ENCODE measurements at regions not wholly inside any gene's neighbourhood (a gene's known extent, or its start where the extent isn't known, plus 50 kb on each side); places are given as distances from the start of the nearest gene placed in this dataset.

DNA sequence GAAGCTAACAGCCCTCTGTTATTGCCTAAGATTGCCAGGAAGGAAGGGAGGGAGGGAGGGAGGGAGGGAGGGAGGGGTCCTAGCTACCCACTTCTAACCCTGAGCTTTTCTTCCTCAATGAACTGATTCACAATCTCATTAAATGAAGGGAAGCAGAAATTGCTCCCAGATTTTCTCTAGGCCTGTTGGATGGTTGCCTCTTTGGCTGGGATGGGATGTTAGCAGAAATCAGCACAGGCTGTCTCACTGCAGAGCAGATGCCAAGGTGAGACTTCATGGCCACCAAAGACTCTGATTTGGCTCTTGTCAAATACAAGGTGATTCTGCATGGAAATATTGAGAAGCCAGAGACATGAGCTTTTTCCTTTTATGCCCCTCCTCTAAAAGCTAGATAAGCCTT, 578.6 kb downstream of the ACTL7B start (continued):
- TF ChIP-seq, protein P1, sequence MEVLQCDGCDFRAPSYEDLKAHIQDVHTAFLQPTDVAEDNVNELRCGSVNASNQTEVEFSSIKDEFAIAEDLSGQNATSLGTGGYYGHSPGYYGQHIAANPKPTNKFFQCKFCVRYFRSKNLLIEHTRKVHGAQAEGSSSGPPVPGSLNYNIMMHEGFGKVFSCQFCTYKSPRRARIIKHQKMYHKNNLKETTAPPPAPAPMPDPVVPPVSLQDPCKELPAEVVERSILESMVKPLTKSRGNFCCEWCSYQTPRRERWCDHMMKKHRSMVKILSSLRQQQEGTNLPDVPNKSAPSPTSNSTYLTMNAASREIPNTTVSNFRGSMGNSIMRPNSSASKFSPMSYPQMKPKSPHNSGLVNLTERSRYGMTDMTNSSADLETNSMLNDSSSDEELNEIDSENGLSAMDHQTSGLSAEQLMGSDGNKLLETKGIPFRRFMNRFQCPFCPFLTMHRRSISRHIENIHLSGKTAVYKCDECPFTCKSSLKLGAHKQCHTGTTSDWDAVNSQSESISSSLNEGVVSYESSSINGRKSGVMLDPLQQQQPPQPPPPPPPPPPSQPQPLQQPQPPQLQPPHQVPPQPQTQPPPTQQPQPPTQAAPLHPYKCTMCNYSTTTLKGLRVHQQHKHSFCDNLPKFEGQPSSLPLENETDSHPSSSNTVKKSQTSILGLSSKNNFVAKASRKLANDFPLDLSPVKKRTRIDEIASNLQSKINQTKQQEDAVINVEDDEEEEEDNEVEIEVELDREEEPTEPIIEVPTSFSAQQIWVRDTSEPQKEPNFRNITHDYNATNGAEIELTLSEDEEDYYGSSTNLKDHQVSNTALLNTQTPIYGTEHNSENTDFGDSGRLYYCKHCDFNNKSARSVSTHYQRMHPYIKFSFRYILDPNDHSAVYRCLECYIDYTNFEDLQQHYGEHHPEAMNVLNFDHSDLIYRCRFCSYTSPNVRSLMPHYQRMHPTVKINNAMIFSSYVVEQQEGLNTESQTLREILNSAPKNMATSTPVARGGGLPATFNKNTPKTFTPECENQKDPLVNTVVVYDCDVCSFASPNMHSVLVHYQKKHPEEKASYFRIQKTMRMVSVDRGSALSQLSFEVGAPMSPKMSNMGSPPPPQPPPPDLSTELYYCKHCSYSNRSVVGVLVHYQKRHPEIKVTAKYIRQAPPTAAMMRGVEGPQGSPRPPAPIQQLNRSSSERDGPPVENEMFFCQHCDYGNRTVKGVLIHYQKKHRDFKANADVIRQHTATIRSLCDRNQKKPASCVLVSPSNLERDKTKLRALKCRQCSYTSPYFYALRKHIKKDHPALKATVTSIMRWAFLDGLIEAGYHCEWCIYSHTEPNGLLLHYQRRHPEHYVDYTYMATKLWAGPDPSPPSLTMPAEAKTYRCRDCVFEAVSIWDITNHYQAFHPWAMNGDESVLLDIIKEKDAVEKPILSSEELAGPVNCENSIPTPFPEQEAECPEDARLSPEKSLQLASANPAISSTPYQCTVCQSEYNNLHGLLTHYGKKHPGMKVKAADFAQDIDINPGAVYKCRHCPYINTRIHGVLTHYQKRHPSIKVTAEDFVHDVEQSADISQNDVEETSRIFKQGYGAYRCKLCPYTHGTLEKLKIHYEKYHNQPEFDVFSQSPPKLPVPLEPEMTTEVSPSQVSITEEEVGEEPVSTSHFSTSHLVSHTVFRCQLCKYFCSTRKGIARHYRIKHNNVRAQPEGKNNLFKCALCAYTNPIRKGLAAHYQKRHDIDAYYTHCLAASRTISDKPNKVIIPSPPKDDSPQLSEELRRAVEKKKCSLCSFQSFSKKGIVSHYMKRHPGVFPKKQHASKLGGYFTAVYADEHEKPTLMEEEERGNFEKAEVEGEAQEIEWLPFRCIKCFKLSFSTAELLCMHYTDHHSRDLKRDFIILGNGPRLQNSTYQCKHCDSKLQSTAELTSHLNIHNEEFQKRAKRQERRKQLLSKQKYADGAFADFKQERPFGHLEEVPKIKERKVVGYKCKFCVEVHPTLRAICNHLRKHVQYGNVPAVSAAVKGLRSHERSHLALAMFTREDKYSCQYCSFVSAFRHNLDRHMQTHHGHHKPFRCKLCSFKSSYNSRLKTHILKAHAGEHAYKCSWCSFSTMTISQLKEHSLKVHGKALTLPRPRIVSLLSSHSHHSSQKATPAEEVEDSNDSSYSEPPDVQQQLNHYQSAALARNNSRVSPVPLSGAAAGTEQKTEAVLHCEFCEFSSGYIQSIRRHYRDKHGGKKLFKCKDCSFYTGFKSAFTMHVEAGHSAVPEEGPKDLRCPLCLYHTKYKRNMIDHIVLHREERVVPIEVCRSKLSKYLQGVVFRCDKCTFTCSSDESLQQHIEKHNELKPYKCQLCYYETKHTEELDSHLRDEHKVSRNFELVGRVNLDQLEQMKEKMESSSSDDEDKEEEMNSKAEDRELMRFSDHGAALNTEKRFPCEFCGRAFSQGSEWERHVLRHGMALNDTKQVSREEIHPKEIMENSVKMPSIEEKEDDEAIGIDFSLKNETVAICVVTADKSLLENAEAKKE (CRISPR knock-in tag; IDR thresholded peaks at IDR 0.05): no peak
- TF ChIP-seq ZNF114 (CRISPR knock-in tag; IDR thresholded peaks at IDR 0.05): no peak
- no peak for TF ChIP-seq ZNF331 (CRISPR knock-in tag; IDR thresholded peaks at IDR 0.05; ENCODE audit: low read depth)
- no peak for TF ChIP-seq REST (IDR thresholded peaks at IDR 0.05; ENCODE audit: unreplicated experiment)
- no peak for TF ChIP-seq EZH2phosphoT487 (IDR thresholded peaks at IDR 0.05; ENCODE audit: unreplicated experiment)
- no peak for TF ChIP-seq STAT1 (IDR thresholded peaks at IDR 0.05; ENCODE audit: unreplicated experiment)

- no peak for DNase-seq (ENCODE audit: low spot score)
- peaks cover 8% of the 10 kb centered on the region; the same call in 1 of the 2 replicates for H3K9me2 ChIP-seq (ENCODE audit: insufficient read depth)
- Mint-ChIP-seq H3K9me3 (no peaks in the 10 kb centered on the region; the same call in 2 of the 3 replicates), H3K36me3 (ENCODE audit: low read depth) (no peaks in the 10 kb centered on the region), H3K27me3 (ENCODE audit: insufficient read depth, low read depth, poor library complexity) (peaks cover 6% of the 10 kb centered on the region), H3K4me3 (no peak overlapping the region), H3K27ac (no peak overlapping the region), H3K4me1 (peaks cover 21% of the 10 kb centered on the region)
- no peaks in the 10 kb centered on the region for H3K79me2 ChIP-seq (replicated peaks; ENCODE audit: insufficient read depth)
- peaks cover 19% of the 10 kb centered on the region for H3K4me1 ChIP-seq (ENCODE audit: insufficient read depth)
- H4K20me1 ChIP-seq (replicated peaks; ENCODE audit: insufficient read depth): no peaks in the 10 kb centered on the region
- H3K4me2 ChIP-seq: no peak overlapping the region
- no peaks in the 10 kb centered on the region for H3K36me3 ChIP-seq (ENCODE audit: insufficient read depth)
- no peak overlapping the region for H3K4me3 ChIP-seq
- no peak overlapping the region for H3K27ac ChIP-seq (ENCODE audit: low read depth)
- H2AFZ ChIP-seq: no peak overlapping the region
- H3K27me3 ChIP-seq (ENCODE audit: insufficient read depth): no peaks in the 10 kb centered on the region
- ATAC-seq: no peak
- no peaks in the 10 kb centered on the region for H3F3A ChIP-seq (replicated peaks; ENCODE audit: low read depth)
- no peak for TF ChIP-seq JUNB (IDR thresholded peaks at IDR 0.05; ENCODE audit: unreplicated experiment)
- TF ChIP-seq, protein P2, sequence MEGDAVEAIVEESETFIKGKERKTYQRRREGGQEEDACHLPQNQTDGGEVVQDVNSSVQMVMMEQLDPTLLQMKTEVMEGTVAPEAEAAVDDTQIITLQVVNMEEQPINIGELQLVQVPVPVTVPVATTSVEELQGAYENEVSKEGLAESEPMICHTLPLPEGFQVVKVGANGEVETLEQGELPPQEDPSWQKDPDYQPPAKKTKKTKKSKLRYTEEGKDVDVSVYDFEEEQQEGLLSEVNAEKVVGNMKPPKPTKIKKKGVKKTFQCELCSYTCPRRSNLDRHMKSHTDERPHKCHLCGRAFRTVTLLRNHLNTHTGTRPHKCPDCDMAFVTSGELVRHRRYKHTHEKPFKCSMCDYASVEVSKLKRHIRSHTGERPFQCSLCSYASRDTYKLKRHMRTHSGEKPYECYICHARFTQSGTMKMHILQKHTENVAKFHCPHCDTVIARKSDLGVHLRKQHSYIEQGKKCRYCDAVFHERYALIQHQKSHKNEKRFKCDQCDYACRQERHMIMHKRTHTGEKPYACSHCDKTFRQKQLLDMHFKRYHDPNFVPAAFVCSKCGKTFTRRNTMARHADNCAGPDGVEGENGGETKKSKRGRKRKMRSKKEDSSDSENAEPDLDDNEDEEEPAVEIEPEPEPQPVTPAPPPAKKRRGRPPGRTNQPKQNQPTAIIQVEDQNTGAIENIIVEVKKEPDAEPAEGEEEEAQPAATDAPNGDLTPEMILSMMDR (conservative IDR thresholded peaks at IDR 0.05; ENCODE audit: low read depth in 2 of 2): no peak
- TF ChIP-seq EZH2phosphoT487 (IDR thresholded peaks at IDR 0.05; ENCODE audit: unreplicated experiment): no peak
- TF ChIP-seq NANOG (IDR thresholded peaks at IDR 0.05; ENCODE audit: borderline replicate concordance): no peak
- TF ChIP-seq POLR2AphosphoS5 (IDR thresholded peaks at IDR 0.05; ENCODE audit: low read depth): no peak
Measured at GRCh38 chr9:108275906-108276305, 579.9 kb downstream of the ACTL7B start.

Data from GM23338 (cell line).